CD1c-positive myeloid dendritic cell (primary cell): ENCODE measurements at regions not wholly inside any gene's neighbourhood (a gene's known extent, or its start where the extent isn't known, plus 50 kb on each side); places are given as distances from the start of the nearest gene placed in this dataset.
"Not testable (repeated sequence)": the region's sequence is repeated elsewhere in the genome, so short reads cannot be mapped to it uniquely, and the experiment has no call there.

Experiments used
- DNase-seq: peaks from one replicate; pipeline ENCODE4 v3.0.0-alpha.2; 2016; ENCODE audit errors: extremely low spot score

GRCh38 chr10:81248886-81249285, 626.1 kb upstream of the NRG3 start:
- DNase-seq: no peak

GRCh38 chr10:81251457-81252115, 623.4 kb upstream of the NRG3 start:
- DNase-seq: no peak

GRCh38 chr10:81264991-81265390, 610.0 kb upstream of the NRG3 start:
- not testable (repeated sequence) for DNase-seq

GRCh38 chr10:81270051-81270450, 604.9 kb upstream of the NRG3 start:
- no peak for DNase-seq

GRCh38 chr10:81280497-81281479, 594.2 kb upstream of the NRG3 start:
- no peak for DNase-seq

GRCh38 chr10:81288544-81288943, 586.5 kb upstream of the NRG3 start:
- no peak for DNase-seq

GRCh38 chr10:81297292-81297691, 577.7 kb upstream of the NRG3 start:
- no peak for DNase-seq

- no peak for DNase-seq
Measured at GRCh38 chr10:81303656-81304055, 571.3 kb upstream of the NRG3 start.

GRCh38 chr10:81306971-81307782, 567.8 kb upstream of the NRG3 start:
- no peak for DNase-seq

- DNase-seq: no peak
Measured at GRCh38 chr10:81309041-81309552, 565.9 kb upstream of the NRG3 start.

GRCh38 chr10:81314471-81314870, 560.5 kb upstream of the NRG3 start:
- no peak for DNase-seq

- DNase-seq: no peak
Measured at GRCh38 chr10:81315026-81315425, 560.0 kb upstream of the NRG3 start.

GRCh38 chr10:81348003-81348402, 527.0 kb upstream of the NRG3 start:
- DNase-seq: no peak

- no peak for DNase-seq
Measured at GRCh38 chr10:81367132-81367531, 507.9 kb upstream of the NRG3 start.

GRCh38 chr10:81386817-81387216, 488.2 kb upstream of the NRG3 start:
- DNase-seq: no peak

- DNase-seq: no peak
Measured at GRCh38 chr10:81403451-81403850, 471.5 kb upstream of the NRG3 start.

- DNase-seq: no peak
Measured at GRCh38 chr10:81405399-81405798, 469.6 kb upstream of the NRG3 start.

GRCh38 chr10:81414038-81414437, 461.0 kb upstream of the NRG3 start:
- DNase-seq: no peak

GRCh38 chr10:81426722-81427121, 448.3 kb upstream of the NRG3 start:
- no peak for DNase-seq

- DNase-seq: no peak
Measured at GRCh38 chr10:81428456-81429134, 446.4 kb upstream of the NRG3 start.

GRCh38 chr10:81439445-81439844, 435.5 kb upstream of the NRG3 start:
- DNase-seq: no peak
